Putamen (tissue), 1 donor: ENCODE measurements at regions not wholly inside any gene's neighbourhood (a gene's known extent, or its start where the extent isn't known, plus 50 kb on each side); places are given as distances from the start of the nearest gene placed in this dataset.
A peak's percentile ranks its signal among the peaks of the same experiment; 100 is the strongest.
"Not testable (repeated sequence)": the region's sequence is repeated elsewhere in the genome, so short reads cannot be mapped to it uniquely, and the experiment has no call there.

Experiments
- DNase-seq: peaks from one replicate; pipeline ENCODE4 v3.0.0-alpha.2; 2016; ENCODE audit warnings: low spot score

- no peak for DNase-seq
These were observed 2229.4 kb upstream of the AGA start for GRCh38 chr4:179671609-179672008.

- DNase-seq = no peak
These were observed 2236.0 kb upstream of the AGA start for GRCh38 chr4:179678093-179678814.

GRCh38 chr4:179683661-179684060, 2241.4 kb upstream of the AGA start:
- not testable (repeated sequence) for DNase-seq

GRCh38 chr4:179692222-179692621, 2250.0 kb upstream of the AGA start:
- DNase-seq = no peak

- DNase-seq = no peak
These were observed 2252.9 kb upstream of the AGA start for GRCh38 chr4:179695175-179695574.

GRCh38 chr4:179698321-179698720, 2256.1 kb upstream of the AGA start:
- DNase-seq = peak; percentile 39

GRCh38 chr4:179709961-179710624, 2267.9 kb upstream of the AGA start:
- no peak for DNase-seq

GRCh38 chr4:179719766-179720450, 2277.7 kb upstream of the AGA start:
- no peak for DNase-seq

- DNase-seq = not testable (repeated sequence)
These were observed 2284.3 kb upstream of the AGA start for GRCh38 chr4:179726491-179726890.

- no peak for DNase-seq
These were observed 2286.1 kb upstream of the AGA start for GRCh38 chr4:179728305-179728704.

GRCh38 chr4:179736820-179737219, 2294.6 kb upstream of the AGA start:
- DNase-seq = not testable (repeated sequence)

- no peak for DNase-seq
These were observed 2296.6 kb upstream of the AGA start for GRCh38 chr4:179738822-179739221.

- no peak for DNase-seq
These were observed 2305.1 kb upstream of the AGA start for GRCh38 chr4:179747218-179747910.

- no peak for DNase-seq
These were observed 2306.6 kb upstream of the AGA start for GRCh38 chr4:179748837-179749236.

GRCh38 chr4:179750374-179750773, 2308.1 kb upstream of the AGA start:
- no peak for DNase-seq

GRCh38 chr4:179751669-179752068, 2309.4 kb upstream of the AGA start:
- DNase-seq = no peak

- no peak for DNase-seq
These were observed 2313.1 kb upstream of the AGA start for GRCh38 chr4:179755322-179755721.

- DNase-seq = no peak
These were observed 2315.4 kb upstream of the AGA start for GRCh38 chr4:179757641-179758040.

GRCh38 chr4:179762840-179763239, 2320.6 kb upstream of the AGA start:
- no peak for DNase-seq

- no peak for DNase-seq
These were observed 2324.7 kb upstream of the AGA start for GRCh38 chr4:179766938-179767337.

- no peak for DNase-seq
These were observed 2326.8 kb upstream of the AGA start for GRCh38 chr4:179768996-179769395.

GRCh38 chr4:179797738-179798137, 2355.5 kb upstream of the AGA start:
- DNase-seq = no peak

GRCh38 chr4:179803857-179804256, 2361.6 kb upstream of the AGA start:
- DNase-seq = no peak
